GM19463 (cell line): ENCODE measurements at regions not wholly inside any gene's neighbourhood (a gene's known extent, or its start where the extent isn't known, plus 50 kb on each side); places are given as distances from the start of the nearest gene placed in this dataset.
"Not testable (repeated sequence)": the region's sequence is repeated elsewhere in the genome, so short reads cannot be mapped to it uniquely, and the experiment has no call there.

Source experiments
- ATAC-seq: cut with Tn5 transposase; IDR thresholded peaks from one replicate; pipeline ENCODE4 v1.9.1; 2021; ENCODE audit warnings: mild to moderate bottlenecking, moderate library complexity; ENCODE audit not compliant: unreplicated experiment

DNA sequence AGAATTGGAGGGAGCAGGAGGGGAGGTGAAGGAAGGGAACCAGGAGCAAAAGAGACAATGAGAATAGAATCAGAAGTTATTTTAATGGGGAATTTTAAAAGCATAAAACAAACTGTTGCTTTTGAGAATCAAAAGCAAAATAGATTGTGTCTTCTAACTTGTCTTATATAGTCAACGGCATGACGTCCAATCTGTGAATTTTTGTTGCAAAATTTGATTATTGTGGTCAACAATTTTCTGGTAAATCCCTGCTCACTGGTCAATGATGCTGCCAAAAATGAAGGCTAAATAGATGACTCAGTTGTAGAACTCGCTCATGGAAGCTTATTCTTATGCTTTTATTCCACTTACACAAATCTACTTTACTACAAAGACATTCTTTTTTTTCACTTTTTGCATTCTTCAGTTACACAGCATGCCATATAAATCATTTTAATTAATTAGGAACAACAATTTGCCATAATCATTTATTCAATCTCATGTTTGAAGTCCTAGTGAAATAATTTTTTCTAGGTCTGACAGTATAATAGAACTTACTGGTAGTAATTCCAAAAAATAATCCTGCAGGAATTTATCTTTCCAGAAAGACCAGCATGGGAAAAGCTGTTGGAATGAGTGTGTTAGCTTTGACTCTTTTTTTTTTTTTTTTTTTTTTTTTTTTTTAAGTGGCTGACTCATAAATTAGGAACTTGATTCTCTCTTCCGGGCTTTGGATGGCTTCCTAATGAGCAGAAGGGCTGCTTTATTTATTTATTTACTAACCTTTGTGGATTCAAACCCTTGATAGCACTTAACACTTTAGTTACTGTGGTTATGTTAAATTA lies 256.9 kb downstream of the SPRY2 start:
- ATAC-seq: no peak

GRCh38 chr13:80083081-80083852 lies 257.7 kb downstream of the SPRY2 start:
- no peak for ATAC-seq

GRCh38 chr13:80082396-80083080 lies 258.4 kb downstream of the SPRY2 start:
- no peak for ATAC-seq

- no peak for ATAC-seq
Observed at GRCh38 chr13:80074811-80075210, 266.1 kb downstream of the SPRY2 start.

DNA sequence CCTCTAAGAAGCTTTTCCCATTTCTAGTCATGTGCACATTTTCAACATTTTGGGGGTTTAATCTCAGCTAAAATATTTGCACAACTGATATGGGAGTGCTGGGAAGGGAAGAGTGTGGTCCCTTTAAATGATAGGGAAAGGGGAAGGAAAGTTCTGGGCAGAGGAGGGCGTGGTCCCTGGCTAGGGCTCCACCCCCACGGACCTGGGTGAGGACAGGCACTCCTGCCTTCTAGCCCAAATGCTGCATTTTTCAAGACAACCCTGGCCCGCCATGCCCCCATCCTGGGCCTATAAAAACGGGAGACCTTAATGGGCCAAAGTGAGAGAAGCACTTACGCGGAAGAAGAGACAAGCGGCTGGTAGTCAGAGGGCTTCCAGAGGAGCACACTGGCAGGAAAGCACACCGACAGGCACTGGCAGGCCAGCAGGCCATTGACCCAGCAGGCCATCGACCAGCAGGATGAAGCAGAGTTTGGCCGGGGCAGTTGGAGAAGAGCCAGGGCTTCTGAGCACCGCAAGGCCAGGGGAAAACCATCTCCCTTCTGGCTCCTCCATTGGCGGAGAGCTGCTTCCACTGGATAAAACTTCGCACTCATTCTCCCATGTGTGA lies 266.7 kb downstream of the SPRY2 start:
- no peak for ATAC-seq

DNA sequence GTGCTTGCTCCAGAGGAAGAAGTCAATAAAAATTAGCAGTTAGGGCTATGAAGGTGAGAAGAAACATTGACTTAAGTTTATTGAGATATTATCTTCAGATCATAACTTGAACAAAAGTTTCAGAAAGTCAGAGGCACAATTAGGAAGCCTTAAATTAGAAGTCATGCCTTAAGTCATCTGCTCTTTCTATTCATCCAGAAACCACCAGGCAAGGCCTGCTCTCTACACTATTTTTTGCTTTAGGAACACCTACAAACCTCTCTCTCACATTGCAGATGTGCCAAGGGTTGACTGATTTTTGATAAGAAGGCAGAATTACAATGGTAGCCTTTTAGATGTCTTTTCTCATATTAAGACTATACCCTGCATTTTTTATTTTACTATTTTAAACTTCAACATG lies 268.7 kb downstream of the SPRY2 start:
- no peak for ATAC-seq

DNA sequence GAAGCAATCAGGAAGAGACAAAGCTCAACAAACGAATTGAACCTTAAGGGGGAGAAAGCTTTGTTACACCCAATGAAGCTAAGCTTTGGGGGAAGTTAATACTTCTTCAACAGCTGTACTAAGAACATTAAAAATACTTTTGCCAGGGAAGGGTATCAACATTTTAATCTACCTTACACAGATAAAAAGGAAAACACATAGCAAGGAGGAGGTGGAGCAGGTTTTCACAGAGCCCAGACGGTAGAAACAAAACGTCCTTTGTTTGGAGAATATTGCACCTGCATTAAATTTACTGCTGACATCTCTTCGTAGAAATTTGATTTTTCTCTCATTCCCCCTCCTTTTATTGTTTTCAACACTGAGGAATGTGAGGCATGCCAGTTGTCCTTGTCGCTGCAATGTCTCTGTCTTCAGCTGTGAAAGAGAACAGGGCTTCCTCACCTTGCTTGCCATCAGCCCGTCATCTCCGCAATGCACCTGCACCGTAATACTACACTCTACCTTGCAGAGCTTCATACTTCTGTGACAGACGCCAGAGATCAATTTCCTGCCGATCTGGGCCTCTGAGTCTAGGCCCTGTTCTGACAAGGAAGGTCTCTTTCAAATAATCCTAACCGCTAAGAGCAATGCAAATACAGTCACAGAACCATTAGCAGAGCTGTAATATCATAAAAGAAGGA lies 270.8 kb downstream of the SPRY2 start:
- ATAC-seq: no peak

- no peak for ATAC-seq
Observed at GRCh38 chr13:80069374-80069773, 271.6 kb downstream of the SPRY2 start.

DNA sequence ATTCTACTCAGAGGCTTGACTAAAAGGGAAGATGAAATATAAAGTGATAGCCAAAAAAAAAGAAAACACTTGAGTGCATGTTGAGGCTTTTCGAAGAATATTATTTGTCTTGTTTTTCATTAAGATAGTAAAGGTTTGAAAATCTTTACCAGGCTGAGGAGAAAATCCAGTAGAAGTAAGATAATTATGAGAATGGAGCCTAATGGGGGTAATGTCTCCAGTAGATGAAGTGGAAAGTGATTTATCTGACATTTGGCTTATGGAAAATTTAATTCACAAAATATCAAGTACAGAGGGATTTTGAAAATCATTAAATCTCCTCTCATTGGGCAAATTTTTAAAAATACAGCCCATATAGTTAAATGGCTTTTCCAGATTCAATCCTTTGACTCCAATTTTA lies 274.9 kb downstream of the SPRY2 start:
- no peak for ATAC-seq

- ATAC-seq: not testable (repeated sequence)
Observed at GRCh38 chr13:80062416-80062815, 278.5 kb downstream of the SPRY2 start.

GRCh38 chr13:80059789-80060188 lies 281.1 kb downstream of the SPRY2 start:
- no peak for ATAC-seq

DNA sequence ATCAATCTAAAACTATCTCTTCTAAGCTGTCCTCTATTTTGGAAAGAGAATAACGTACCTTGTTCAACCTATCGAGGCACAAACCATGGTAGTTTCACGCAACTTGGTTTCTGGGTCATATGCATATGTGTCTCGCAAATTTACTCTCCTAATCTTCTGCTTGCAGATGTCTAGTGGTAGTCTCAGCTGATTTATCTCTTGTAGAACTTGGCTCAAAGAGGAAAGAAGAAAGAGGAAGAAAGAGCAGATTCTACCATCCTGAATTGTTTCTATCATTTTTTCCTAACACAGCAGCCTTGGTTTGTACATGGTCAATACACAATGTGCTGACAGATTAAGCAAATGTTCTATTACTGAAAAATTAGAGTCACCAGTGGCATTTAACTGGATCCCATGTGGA lies 282.3 kb downstream of the SPRY2 start:
- ATAC-seq: no peak

GRCh38 chr13:80055847-80056246 lies 285.1 kb downstream of the SPRY2 start:
- no peak for ATAC-seq

DNA sequence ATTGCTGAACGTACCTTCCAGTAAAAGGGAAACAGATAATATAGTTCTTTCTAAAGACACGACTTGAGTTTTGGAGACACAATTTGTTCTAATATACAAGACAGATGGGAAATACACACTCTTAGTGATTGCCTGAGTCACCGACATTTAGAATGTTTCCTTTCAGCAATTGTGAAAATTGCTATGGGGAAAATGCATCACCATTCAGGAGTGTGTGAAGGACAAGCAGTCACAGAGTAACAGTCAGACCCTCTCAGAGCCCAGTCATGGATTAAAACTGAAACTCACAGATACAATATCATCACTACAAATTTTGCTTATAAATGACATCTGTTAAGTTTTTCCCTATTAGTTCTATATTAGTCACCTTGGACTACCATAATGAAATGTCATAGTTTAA lies 286.1 kb downstream of the SPRY2 start:
- ATAC-seq: no peak

DNA sequence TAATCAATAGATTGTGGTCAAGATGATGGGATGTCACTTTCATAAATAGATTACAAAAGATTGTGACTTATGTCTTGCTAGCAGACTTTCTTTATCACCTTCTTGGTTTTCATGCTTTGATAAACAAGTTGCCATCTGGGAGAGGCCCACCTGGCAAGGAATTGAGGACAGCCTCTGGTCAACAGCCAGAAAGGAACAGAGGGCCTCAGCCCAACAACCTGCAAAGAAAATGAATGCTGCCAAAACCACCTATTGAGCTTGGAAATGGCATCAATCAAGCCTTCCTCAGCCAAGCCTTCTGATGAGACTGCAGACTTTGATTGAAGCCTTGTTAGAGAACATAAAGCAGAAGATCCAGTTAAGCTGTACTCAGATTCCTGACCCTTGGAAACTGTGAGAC lies 288.6 kb downstream of the SPRY2 start:
- ATAC-seq: no peak

DNA sequence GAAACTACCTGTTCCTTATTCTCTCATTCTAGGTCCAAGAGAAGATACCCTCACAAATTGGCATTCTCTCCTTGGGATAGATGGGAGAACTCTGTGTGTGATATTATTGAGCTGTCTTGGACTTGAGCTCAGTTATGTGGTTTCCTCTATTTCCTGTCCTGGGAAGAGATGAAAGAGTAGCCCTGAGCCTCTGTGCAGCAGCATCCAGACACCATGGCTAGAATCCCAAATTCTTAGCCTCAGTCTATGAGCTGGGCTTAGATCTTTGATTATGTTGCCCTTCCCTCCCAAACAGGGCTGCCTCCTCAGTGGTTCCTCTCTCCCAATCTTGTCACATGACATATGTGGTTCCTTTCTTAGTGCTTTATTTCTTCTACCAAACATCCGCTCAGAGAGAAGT lies 290.7 kb downstream of the SPRY2 start:
- ATAC-seq: no peak

GRCh38 chr13:80048802-80049201 lies 292.1 kb downstream of the SPRY2 start:
- peak; percentile 97 for ATAC-seq

DNA sequence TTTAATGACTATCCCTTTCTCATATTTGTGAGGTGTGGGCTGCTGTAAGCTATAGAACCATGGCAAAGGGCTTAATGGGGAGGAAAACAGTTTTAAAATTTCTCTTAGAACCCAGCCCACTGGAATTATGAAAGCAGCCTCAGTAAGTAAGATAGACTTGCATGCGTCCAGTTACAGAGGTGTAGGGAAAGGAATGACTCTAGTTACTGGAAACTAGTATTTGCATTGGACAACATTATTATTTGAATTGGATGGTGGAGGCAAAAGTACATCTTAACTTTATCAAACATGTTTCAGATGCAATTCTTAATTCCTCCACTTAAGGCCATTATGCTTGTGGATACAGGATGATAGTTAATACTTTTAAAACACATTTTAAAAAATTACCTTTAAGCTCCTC lies 292.9 kb downstream of the SPRY2 start:
- no peak for ATAC-seq

DNA sequence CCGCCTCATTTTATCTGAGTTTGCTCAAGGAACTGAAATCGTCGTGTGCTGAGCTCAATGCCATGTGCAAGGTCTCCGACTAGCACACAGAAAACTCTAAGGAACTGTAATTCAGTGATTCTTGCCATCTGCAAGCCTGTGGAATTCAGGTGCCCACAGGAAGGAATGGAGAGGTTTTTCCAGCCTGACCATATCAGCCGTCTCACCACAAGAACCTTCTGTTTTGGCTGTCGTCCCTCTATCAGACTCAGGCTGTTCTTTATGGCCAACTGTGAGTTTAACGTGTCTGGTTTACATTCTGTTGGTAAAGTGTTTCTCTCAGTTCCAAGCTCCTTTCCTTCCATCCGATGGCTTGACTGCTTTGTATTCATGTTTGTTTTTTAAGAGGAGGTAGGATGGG lies 293.5 kb downstream of the SPRY2 start:
- ATAC-seq: no peak

- no peak for ATAC-seq
Observed at GRCh38 chr13:80040981-80041317, 300.0 kb downstream of the SPRY2 start.
